ENCODE measurements at regions not wholly inside any gene's neighbourhood (a gene's known extent, or its start where the extent isn't known, plus 50 kb on each side); places are given as distances from the start of the nearest gene placed in this dataset.

GRCh38 chr12:118690506-118690905 lies 290.8 kb upstream of the SRRM4 start:
- TF ChIP-seq, protein P1, sequence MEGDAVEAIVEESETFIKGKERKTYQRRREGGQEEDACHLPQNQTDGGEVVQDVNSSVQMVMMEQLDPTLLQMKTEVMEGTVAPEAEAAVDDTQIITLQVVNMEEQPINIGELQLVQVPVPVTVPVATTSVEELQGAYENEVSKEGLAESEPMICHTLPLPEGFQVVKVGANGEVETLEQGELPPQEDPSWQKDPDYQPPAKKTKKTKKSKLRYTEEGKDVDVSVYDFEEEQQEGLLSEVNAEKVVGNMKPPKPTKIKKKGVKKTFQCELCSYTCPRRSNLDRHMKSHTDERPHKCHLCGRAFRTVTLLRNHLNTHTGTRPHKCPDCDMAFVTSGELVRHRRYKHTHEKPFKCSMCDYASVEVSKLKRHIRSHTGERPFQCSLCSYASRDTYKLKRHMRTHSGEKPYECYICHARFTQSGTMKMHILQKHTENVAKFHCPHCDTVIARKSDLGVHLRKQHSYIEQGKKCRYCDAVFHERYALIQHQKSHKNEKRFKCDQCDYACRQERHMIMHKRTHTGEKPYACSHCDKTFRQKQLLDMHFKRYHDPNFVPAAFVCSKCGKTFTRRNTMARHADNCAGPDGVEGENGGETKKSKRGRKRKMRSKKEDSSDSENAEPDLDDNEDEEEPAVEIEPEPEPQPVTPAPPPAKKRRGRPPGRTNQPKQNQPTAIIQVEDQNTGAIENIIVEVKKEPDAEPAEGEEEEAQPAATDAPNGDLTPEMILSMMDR (IDR thresholded peaks at IDR 0.05), result no peak
- no peak for TF ChIP-seq POLR2A (IDR thresholded peaks at IDR 0.05)

All from uterus (tissue), 2 donors.